ENCODE measurements at regions not wholly inside any gene's neighbourhood (a gene's known extent, or its start where the extent isn't known, plus 50 kb on each side); places are given as distances from the start of the nearest gene placed in this dataset.
A peak's percentile ranks its signal among the peaks of the same experiment; 100 is the strongest.
"Not testable (repeated sequence)": the region's sequence is repeated elsewhere in the genome, so short reads cannot be mapped to it uniquely, and the experiment has no call there.

DNA sequence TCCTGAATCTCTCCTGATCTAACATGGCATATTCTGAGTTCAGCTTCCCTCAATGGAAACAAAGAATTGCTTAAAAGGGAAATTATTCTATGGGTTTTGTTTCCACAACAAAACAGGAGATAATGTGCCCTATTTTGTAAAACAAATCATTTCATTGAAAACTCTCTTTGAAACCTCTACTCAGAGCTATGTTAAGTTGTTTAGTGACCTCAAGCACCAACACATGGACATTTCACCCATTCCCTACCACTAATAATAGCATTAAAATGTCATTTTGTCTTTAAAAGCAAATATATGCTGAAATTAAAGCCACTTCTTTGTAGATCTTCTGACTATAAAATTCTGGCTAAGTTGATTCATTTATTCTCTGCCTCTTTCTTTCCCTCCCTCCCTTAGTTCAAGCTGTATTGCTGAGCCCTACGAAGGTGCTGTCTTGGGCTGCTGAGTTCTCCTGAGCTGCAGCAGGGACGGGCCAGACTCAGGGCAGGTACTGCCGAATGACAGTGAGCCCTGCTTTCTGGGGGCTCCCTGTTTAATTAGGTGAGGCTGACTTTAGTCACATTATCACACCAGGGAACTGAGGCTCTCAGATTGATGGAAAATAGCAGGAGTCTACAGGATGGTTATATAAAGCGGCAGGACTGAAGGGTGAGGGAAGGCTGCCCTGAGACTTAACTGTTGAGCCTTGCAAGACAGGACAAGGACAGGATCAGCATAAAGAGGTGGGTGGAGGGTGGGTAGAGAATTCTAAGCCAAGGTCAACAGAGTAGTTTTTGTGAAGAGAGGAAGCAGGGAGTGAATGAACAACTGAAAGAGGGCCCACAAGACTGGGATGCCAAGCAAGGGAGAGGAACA is 1685.1 kb downstream of the SPATA31A7 start:
- H3K23me2 ChIP-seq (ENCODE audit: low read depth, low read length); H2BK12ac ChIP-seq (ENCODE audit: low read depth, low read length); H3K4me3 ChIP-seq (ENCODE audit: extremely low read depth in 1 of 4, insufficient read depth in 2 of 4, low read depth in 3 of 4, low read length in 4 of 4); POLR2A ChIA-PET (ENCODE audit: partially characterized antibody); H2BK20ac ChIP-seq (ENCODE audit: low read length); H2BK5ac ChIP-seq (ENCODE audit: low read depth, low read length); H3K79me2 ChIP-seq (ENCODE audit: control insufficient read depth in 1 of 2, insufficient read depth in 2 of 2, low read length in 2 of 2); FAIRE-seq; H2BK120ac ChIP-seq (replicated peaks; ENCODE audit: low read depth, low read length); H3K56ac ChIP-seq (replicated peaks; ENCODE audit: insufficient read length, low read depth, low read length); H4K8ac ChIP-seq (ENCODE audit: extremely low read depth, insufficient read depth, low read length); H4K5ac ChIP-seq (ENCODE audit: insufficient read length, low read depth, low read length); H3K9ac ChIP-seq (replicated peaks in 1 of 4; ENCODE audit: extremely low read depth in 1 of 4, low read depth in 3 of 4, low read length in 3 of 4); H2AFZ ChIP-seq (ENCODE audit: low read length); H2AK5ac ChIP-seq (ENCODE audit: low read depth, low read length); H3K4me1 ChIP-seq (replicated peaks in 1 of 4; ENCODE audit: control insufficient read depth in 3 of 4, insufficient read depth in 4 of 4, low read length in 3 of 4); H4K20me1 ChIP-seq (replicated peaks in 1 of 2; ENCODE audit: control insufficient read depth in 1 of 2, insufficient read depth in 2 of 2, low read length in 2 of 2); H3K27me3 ChIP-seq (replicated peaks in 1 of 4; ENCODE audit: control insufficient read depth in 3 of 4, extremely low read depth in 1 of 4, insufficient read depth in 3 of 4, low read length in 3 of 4); H3K36me3 ChIP-seq (ENCODE audit: control insufficient read depth in 2 of 4, insufficient read depth in 4 of 4, low read length in 3 of 4); H3K9me3 ChIP-seq (ENCODE audit: insufficient read depth in 2 of 2, low read depth in 1 of 2, low read length in 1 of 2); H2BK15ac ChIP-seq (ENCODE audit: low read length); DNase-seq (ENCODE audit: low read depth in 1 of 2, low spot score in 2 of 2); H4K91ac ChIP-seq (replicated peaks; ENCODE audit: insufficient read length, low read length); H3K14ac ChIP-seq (ENCODE audit: insufficient read length); H3K79me1 ChIP-seq (ENCODE audit: low read depth, low read length); H3K18ac ChIP-seq (ENCODE audit: extremely low read depth, low read length); H3K23ac ChIP-seq (ENCODE audit: insufficient read length); H3K4ac ChIP-seq (replicated peaks; ENCODE audit: insufficient read length, low read depth, low read length); H3K27ac ChIP-seq (ENCODE audit: low read depth, low read length); CTCF ChIA-PET (ENCODE audit: partially characterized antibody): not testable (repeated sequence)
- H3K4me2 ChIP-seq (ENCODE audit: insufficient read depth in 1 of 2, low read depth in 2 of 2, low read length in 2 of 2): 0 out of 4 replicates have a peak overlapping the region, but pooled peaks have one; percentile 0 to 4
- WGBS, 2 experiments (ENCODE audit: extremely low coverage in 1 of 2, insufficient coverage in 1 of 2, insufficient read length in 1 of 2, insufficient replicate concordance in 2 of 2, low coverage in 1 of 2, low lambda C conversion rate in 2 of 2, missing lambda C conversion rate in 1 of 2): 51% methylated on average over 4 of the region's 4 CpGs; no CpG with 5 or more reads in 1 of the 2 experiments

DNA sequence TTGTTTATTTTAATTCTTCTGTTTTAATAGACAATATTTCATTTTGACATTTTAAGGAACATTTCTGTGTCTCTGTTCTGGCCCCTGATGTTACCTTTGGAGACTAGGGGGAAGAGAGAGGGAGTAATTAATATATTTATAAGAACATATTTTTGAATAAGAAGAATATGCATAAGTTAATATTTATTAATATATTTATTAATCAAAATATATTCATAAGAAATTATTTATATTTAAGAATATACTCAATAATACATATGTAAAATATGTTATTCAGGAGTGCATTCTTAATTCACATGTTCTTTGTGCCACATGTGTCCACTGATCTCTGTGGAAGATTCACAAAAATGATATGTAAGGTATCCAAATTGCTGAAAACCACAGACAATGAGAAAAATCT is 1687.7 kb downstream of the SPATA31A7 start:
- H3K14ac ChIP-seq (ENCODE audit: insufficient read length); H3K9me3 ChIP-seq (ENCODE audit: insufficient read depth in 2 of 2, low read depth in 1 of 2, low read length in 1 of 2); H3K79me2 ChIP-seq (ENCODE audit: control insufficient read depth in 1 of 2, insufficient read depth in 2 of 2, low read length in 2 of 2); H4K91ac ChIP-seq (replicated peaks; ENCODE audit: insufficient read length, low read length); H3K27me3 ChIP-seq (replicated peaks in 1 of 4; ENCODE audit: control insufficient read depth in 3 of 4, extremely low read depth in 1 of 4, insufficient read depth in 3 of 4, low read length in 3 of 4); H2BK12ac ChIP-seq (ENCODE audit: low read depth, low read length); H2BK5ac ChIP-seq (ENCODE audit: low read depth, low read length); H3K79me1 ChIP-seq (ENCODE audit: low read depth, low read length); H3K27ac ChIP-seq (ENCODE audit: low read depth, low read length); H2BK120ac ChIP-seq (replicated peaks; ENCODE audit: low read depth, low read length); H3K4me3 ChIP-seq (ENCODE audit: extremely low read depth in 1 of 4, insufficient read depth in 2 of 4, low read depth in 3 of 4, low read length in 4 of 4); H3K4me1 ChIP-seq (replicated peaks in 1 of 4; ENCODE audit: control insufficient read depth in 3 of 4, insufficient read depth in 4 of 4, low read length in 3 of 4); H2BK20ac ChIP-seq (ENCODE audit: low read length); H3K4ac ChIP-seq (replicated peaks; ENCODE audit: insufficient read length, low read depth, low read length); H3K56ac ChIP-seq (replicated peaks; ENCODE audit: insufficient read length, low read depth, low read length); H3K36me3 ChIP-seq (ENCODE audit: control insufficient read depth in 2 of 4, insufficient read depth in 4 of 4, low read length in 3 of 4); H2BK15ac ChIP-seq (ENCODE audit: low read length); POLR2A ChIA-PET (ENCODE audit: partially characterized antibody); H3K23me2 ChIP-seq (ENCODE audit: low read depth, low read length); H4K20me1 ChIP-seq (replicated peaks in 1 of 2; ENCODE audit: control insufficient read depth in 1 of 2, insufficient read depth in 2 of 2, low read length in 2 of 2); H4K8ac ChIP-seq (ENCODE audit: extremely low read depth, insufficient read depth, low read length); FAIRE-seq; H2AK5ac ChIP-seq (ENCODE audit: low read depth, low read length); H3K23ac ChIP-seq (ENCODE audit: insufficient read length); H2AFZ ChIP-seq (ENCODE audit: low read length); CTCF ChIA-PET (ENCODE audit: partially characterized antibody); DNase-seq (ENCODE audit: low read depth in 1 of 2, low spot score in 2 of 2); H3K4me2 ChIP-seq (ENCODE audit: insufficient read depth in 1 of 2, low read depth in 2 of 2, low read length in 2 of 2); H3K9ac ChIP-seq (replicated peaks in 1 of 4; ENCODE audit: extremely low read depth in 1 of 4, low read depth in 3 of 4, low read length in 3 of 4); H4K5ac ChIP-seq (ENCODE audit: insufficient read length, low read depth, low read length); H3K18ac ChIP-seq (ENCODE audit: extremely low read depth, low read length): not testable (repeated sequence)
